ENCODE measurements at regions not wholly inside any gene's neighbourhood (a gene's known extent, or its start where the extent isn't known, plus 50 kb on each side); places are given as distances from the start of the nearest gene placed in this dataset.

DNA sequence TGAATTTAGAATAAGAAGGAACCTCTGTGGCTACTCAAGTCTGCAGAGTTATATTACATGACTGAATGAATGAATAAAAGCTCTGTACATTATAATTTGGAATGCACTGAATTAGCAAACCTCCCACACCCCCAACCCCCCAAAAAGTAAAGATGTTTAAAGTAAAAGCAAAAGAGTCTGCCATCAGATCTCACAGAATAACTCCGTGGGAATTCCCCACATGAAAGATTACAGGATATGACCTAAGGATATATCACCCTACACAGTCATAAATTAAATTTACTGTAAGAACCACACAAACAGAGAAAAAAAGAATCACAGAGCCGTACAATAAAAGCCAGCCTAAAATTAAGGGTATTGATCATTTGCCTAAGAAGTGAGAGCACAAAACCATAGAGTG is 587.3 kb downstream of the PTPRC start:
- ChIA-PET CTCF (no interaction called here), POLR2A (ENCODE audit: low non-redundant PET) (no interaction called here)
- no peaks in the 10 kb centered on the region for H3K36me3 ChIP-seq (ENCODE audit: insufficient read depth, low read length, poor library complexity, severe bottlenecking)
- peak; percentile 88 for DNase-seq (ENCODE audit: low spot score)
- H3K4me3 ChIP-seq (ENCODE audit: low read depth, low read length, poor library complexity, severe bottlenecking): no peak overlapping the region
- H3K9me3 ChIP-seq (ENCODE audit: low read depth, low read length, poor library complexity, severe bottlenecking): no peaks in the 10 kb centered on the region
- intact Hi-C loops (cut with micrococcal nuclease; ENCODE audit: unreplicated experiment): loop anchor here (1.0 to 2.0 kb wide), 3 partner anchors 47 to 87 kb away; no protein-coding TSS in a partner anchor
- BruUV-seq (replicated peaks): no TSS peak
- H3K4me1 ChIP-seq (ENCODE audit: insufficient read depth, low read length, poor library complexity, severe bottlenecking): peaks cover 28% of the 10 kb centered on the region
- H3K27me3 ChIP-seq (replicated peaks; ENCODE audit: insufficient read depth, low read depth, low read length, poor library complexity): no peaks in the 10 kb centered on the region
- TF ChIP-seq, protein P1, sequence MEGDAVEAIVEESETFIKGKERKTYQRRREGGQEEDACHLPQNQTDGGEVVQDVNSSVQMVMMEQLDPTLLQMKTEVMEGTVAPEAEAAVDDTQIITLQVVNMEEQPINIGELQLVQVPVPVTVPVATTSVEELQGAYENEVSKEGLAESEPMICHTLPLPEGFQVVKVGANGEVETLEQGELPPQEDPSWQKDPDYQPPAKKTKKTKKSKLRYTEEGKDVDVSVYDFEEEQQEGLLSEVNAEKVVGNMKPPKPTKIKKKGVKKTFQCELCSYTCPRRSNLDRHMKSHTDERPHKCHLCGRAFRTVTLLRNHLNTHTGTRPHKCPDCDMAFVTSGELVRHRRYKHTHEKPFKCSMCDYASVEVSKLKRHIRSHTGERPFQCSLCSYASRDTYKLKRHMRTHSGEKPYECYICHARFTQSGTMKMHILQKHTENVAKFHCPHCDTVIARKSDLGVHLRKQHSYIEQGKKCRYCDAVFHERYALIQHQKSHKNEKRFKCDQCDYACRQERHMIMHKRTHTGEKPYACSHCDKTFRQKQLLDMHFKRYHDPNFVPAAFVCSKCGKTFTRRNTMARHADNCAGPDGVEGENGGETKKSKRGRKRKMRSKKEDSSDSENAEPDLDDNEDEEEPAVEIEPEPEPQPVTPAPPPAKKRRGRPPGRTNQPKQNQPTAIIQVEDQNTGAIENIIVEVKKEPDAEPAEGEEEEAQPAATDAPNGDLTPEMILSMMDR (conservative IDR thresholded peaks at IDR 0.05; ENCODE audit: low read depth, low read length): no peak
- no peak for TF ChIP-seq EZH2 (IDR thresholded peaks at IDR 0.05; ENCODE audit: borderline replicate concordance, low read depth, low read length, poor library complexity, severe bottlenecking)
- peak overlapping the region; percentile 90 for H3K27ac ChIP-seq (ENCODE audit: low read depth, low read length, poor library complexity, severe bottlenecking)

DNA sequence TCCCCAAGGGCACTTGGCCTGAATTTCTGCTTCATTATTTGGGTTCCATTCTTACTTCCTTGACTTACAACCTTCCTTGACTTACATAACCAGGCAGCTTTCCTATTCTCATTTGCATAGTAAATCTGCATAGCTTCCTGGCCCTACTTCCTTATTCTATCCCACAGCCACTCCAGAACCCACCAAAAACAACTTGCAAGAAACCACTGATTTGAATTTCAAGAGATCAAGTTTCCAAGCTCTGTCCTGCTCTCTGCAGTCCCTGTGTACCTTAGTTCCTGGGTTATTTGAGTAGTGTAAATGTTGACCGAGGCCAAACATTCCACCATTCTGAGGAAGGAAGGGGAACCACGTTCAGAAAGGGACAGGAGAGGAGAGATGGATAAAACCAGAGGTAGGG is 603.3 kb downstream of the PTPRC start:
- Histone ChIP-seq H3K36me3 (ENCODE audit: insufficient read depth, low read length, poor library complexity, severe bottlenecking) (no peaks in the 10 kb centered on the region), H3K9me3 (ENCODE audit: low read depth, low read length, poor library complexity, severe bottlenecking) (peaks cover 4% of the 10 kb centered on the region), H3K27ac (ENCODE audit: low read depth, low read length, poor library complexity, severe bottlenecking) (peak overlapping the region; percentile 47), H3K4me1 (ENCODE audit: insufficient read depth, low read length, poor library complexity, severe bottlenecking) (peaks cover 3% of the 10 kb centered on the region), H3K27me3 (replicated peaks; ENCODE audit: insufficient read depth, low read depth, low read length, poor library complexity) (no peaks in the 10 kb centered on the region), H3K4me3 (ENCODE audit: low read depth, low read length, poor library complexity, severe bottlenecking) (no peak overlapping the region)
- no TSS peak for BruUV-seq (replicated peaks)
- intact Hi-C loops (cut with micrococcal nuclease; ENCODE audit: unreplicated experiment): loop anchor here (10.0 kb wide), 1 partner anchor 467 kb away; no protein-coding TSS in a partner anchor
- POLR2A ChIA-PET (ENCODE audit: low non-redundant PET): no interaction called here
- CTCF ChIA-PET: interaction anchor here (0.6 kb wide), 1 partner anchor 34 kb away, joined by 7 read pairs; no protein-coding TSS in a partner anchor
- TF ChIP-seq, protein P1 (conservative IDR thresholded peaks at IDR 0.05; ENCODE audit: low read depth, low read length): no peak
- no peak for TF ChIP-seq EZH2 (IDR thresholded peaks at IDR 0.05; ENCODE audit: borderline replicate concordance, low read depth, low read length, poor library complexity, severe bottlenecking)
- peak; percentile 16 for DNase-seq (ENCODE audit: low spot score)

DNA sequence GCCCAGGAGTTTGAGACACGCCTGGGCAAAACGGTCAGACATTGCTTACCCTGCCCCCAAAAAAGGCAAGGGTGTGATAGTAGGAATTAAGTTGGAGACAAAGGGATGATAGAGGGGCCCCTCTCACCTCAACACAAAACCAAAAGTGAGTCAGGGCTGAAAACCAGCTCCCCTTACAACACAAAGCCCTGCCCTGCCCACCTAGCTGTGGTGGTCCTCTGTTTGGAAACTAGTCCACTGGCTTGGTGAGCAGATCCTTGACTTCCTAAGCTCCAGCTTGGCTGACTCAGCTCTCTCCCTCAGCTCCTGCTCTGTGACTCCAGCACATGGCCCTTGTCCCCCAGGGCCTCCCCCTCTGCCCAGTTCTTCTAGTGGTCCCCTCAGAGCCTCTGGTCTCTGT is 603.8 kb downstream of the PTPRC start:
- no peak for TF ChIP-seq EZH2 (IDR thresholded peaks at IDR 0.05; ENCODE audit: borderline replicate concordance, low read depth, low read length, poor library complexity, severe bottlenecking)
- TF ChIP-seq, protein P1 (conservative IDR thresholded peaks at IDR 0.05; ENCODE audit: low read depth, low read length): no peak
- DNase-seq (ENCODE audit: low spot score): no peak
- ChIA-PET POLR2A (ENCODE audit: low non-redundant PET) (no interaction called here), CTCF (no interaction called here)
- Histone ChIP-seq H3K4me1 (ENCODE audit: insufficient read depth, low read length, poor library complexity, severe bottlenecking) (peaks cover 3% of the 10 kb centered on the region), H3K36me3 (ENCODE audit: insufficient read depth, low read length, poor library complexity, severe bottlenecking) (no peaks in the 10 kb centered on the region), H3K27ac (ENCODE audit: low read depth, low read length, poor library complexity, severe bottlenecking) (peak overlapping the region; percentile 47), H3K9me3 (ENCODE audit: low read depth, low read length, poor library complexity, severe bottlenecking) (peaks cover 4% of the 10 kb centered on the region), H3K27me3 (replicated peaks; ENCODE audit: insufficient read depth, low read depth, low read length, poor library complexity) (no peaks in the 10 kb centered on the region), H3K4me3 (ENCODE audit: low read depth, low read length, poor library complexity, severe bottlenecking) (no peak overlapping the region)
- BruUV-seq (replicated peaks): no TSS peak
- intact Hi-C loops (cut with micrococcal nuclease; ENCODE audit: unreplicated experiment): loop anchor here (10.0 kb wide), 1 partner anchor 468 kb away; no protein-coding TSS in a partner anchor

All from A673 (cell line).